SK-N-SH (cell line): ENCODE measurements at regions not wholly inside any gene's neighbourhood (a gene's known extent, or its start where the extent isn't known, plus 50 kb on each side); places are given as distances from the start of the nearest gene placed in this dataset.

Experiments
- CTCF ChIA-PET: fragments of 300-600, 350-600 bp; formaldehyde crosslinking; extraction: SDS; loops from one replicate; lab custom pipeline; 2021; lab: Yijun Ruan, JAX
- POLR2A ChIA-PET: fragments of 350-600 bp; sonication (Branson Sonifier 250); formaldehyde crosslinking; extraction: SDS; loops from one replicate; lab custom pipeline; 2020; ENCODE audit warnings: antibody characterized with exemption, inconsistent platforms; lab: Yijun Ruan, JAX
- DNase-seq: peaks from one replicate; pipeline ENCODE4 v3.0.0; 2012
- H2AFZ ChIP-seq: fragments of 200-600 bp; sonication (generic); 2 replicates; pipeline ENCODE4 v1.8.1; 2016; ENCODE audit warnings: antibody characterized with exemption, mild to moderate bottlenecking, low read depth
- H3F3A ChIP-seq: fragments of 200-600 bp; sonication (generic); replicated peaks from 2 replicates; pipeline ENCODE3; 2016; ENCODE audit warnings: antibody characterized with exemption, mild to moderate bottlenecking; ENCODE audit not compliant: insufficient read depth
- H3K27ac ChIP-seq, 2 experiments: fragments of 200-500 bp in 1 of 2; fragments of 200-600 bp in 1 of 2; sonication (Bioruptor generic) in 1 of 2; sonication (generic), shearing (Covaris generic) in 1 of 2; 2 replicates each; pipeline versions ENCODE4 v1.5.1 to v1.6.1; 2014 to 2016; ENCODE audit warnings: low read depth in 2 of 2, inconsistent platforms in 1 of 2, low read length in 1 of 2, mild to moderate bottlenecking in 1 of 2, mixed read lengths in 1 of 2
- H3K27me3 ChIP-seq: fragments of 200-600 bp; sonication (generic), shearing (Covaris generic); 2 replicates; pipeline ENCODE4 v1.6.1; 2016; ENCODE audit warnings: mixed run types; ENCODE audit not compliant: insufficient read depth
- H3K36me3 ChIP-seq, 2 experiments: fragments of 200-500 bp in 1 of 2; fragments of 200-600 bp in 1 of 2; sonication (Bioruptor generic) in 1 of 2; sonication (generic) in 1 of 2; replicated peaks in 1 of 2; 2 replicates each; pipeline versions ENCODE3 to v1.5.1; 2014 to 2016; ENCODE audit warnings: low read length in 1 of 2, mild to moderate bottlenecking in 1 of 2; ENCODE audit not compliant: insufficient read depth in 2 of 2, control insufficient read depth in 1 of 2
- H3K4me1 ChIP-seq, 2 experiments: fragments of 200-500 bp in 1 of 2; fragments of 200-600 bp in 1 of 2; sonication (Bioruptor generic) in 1 of 2; sonication (generic), shearing (Covaris generic) in 1 of 2; 2 replicates each; pipeline versions ENCODE4 v1.5.1 to v1.6.1; 2014 to 2016; ENCODE audit warnings: low read depth in 1 of 2, low read length in 1 of 2, mixed run types in 1 of 2; ENCODE audit not compliant: insufficient read depth in 2 of 2, control insufficient read depth in 1 of 2
- H3K4me2 ChIP-seq: fragments of 200-600 bp; sonication (generic), shearing (Covaris generic); 2 replicates; pipeline ENCODE4 v1.6.1; 2017; ENCODE audit warnings: mixed run types
- H3K4me3 ChIP-seq, 2 experiments: fragments of 200-500 bp in 1 of 2; fragments of 200-600 bp in 1 of 2; sonication (Bioruptor generic) in 1 of 2; sonication (generic), shearing (Covaris generic) in 1 of 2; 2 replicates each; pipeline versions ENCODE4 v1.5.1 to v1.8.1; 2014 to 2016; ENCODE audit warnings: low read depth in 2 of 2, inconsistent platforms in 1 of 2, low read length in 1 of 2, mild to moderate bottlenecking in 1 of 2, mixed read lengths in 1 of 2, moderate library complexity in 1 of 2
- H3K79me2 ChIP-seq: fragments of 200-600 bp; sonication (generic); 2 replicates; pipeline ENCODE4 v1.8.1; 2017; ENCODE audit warnings: mild to moderate bottlenecking; ENCODE audit not compliant: insufficient read depth
- H3K9ac ChIP-seq: fragments of 200-600 bp; sonication (generic); 2 replicates; pipeline ENCODE4 v1.6.1; 2017; ENCODE audit warnings: mixed run types
- H3K9me2 ChIP-seq: fragments of 200-600 bp; sonication (generic); 2 replicates; pipeline ENCODE4 v1.6.1; 2017; ENCODE audit warnings: mixed run types
- H3K9me3 ChIP-seq: fragments of 200-600 bp; sonication (generic); 2 replicates; pipeline ENCODE4 v1.6.1; 2017; ENCODE audit warnings: mixed run types, mild to moderate bottlenecking, moderate library complexity
- H4K20me1 ChIP-seq: fragments of 200-600 bp; sonication (generic); 2 replicates; pipeline ENCODE4 v1.6.1; 2017; ENCODE audit warnings: mild to moderate bottlenecking, mixed run types; ENCODE audit not compliant: insufficient read depth
- CHD2 ChIP-seq: fragments of 150-350 bp; IDR thresholded peaks from 2 replicates; pipeline ENCODE4 v1.6.1; 2018; ENCODE audit warnings: low read length; ENCODE audit not compliant: partially characterized antibody
- EP300 ChIP-seq, 2 experiments: IDR thresholded peaks; 2 replicates each; pipeline versions ENCODE4 v1.4.0 to v1.6.1; 2012; ENCODE audit warnings: borderline replicate concordance in 1 of 2, low read depth in 1 of 2, low read length in 1 of 2
- EZH2phosphoT487 ChIP-seq: fragments of 200-600 bp; sonication (generic); IDR thresholded peaks from 2 replicates; pipeline ENCODE4 v1.6.1; 2017; ENCODE audit warnings: low read depth, mixed run types, mild to moderate bottlenecking, antibody characterized with exemption, moderate library complexity, borderline replicate concordance
- FOSL2 ChIP-seq: IDR thresholded peaks from 2 replicates; pipeline ENCODE4 v1.4.0; 2012; ENCODE audit warnings: low read depth, mild to moderate bottlenecking, moderate library complexity, borderline replicate concordance
- GABPA ChIP-seq: IDR thresholded peaks from 2 replicates; pipeline ENCODE4 v1.4.0; 2012; ENCODE audit warnings: low read depth, mild to moderate bottlenecking
- IRF3 ChIP-seq: fragments of 150-350 bp; IDR thresholded peaks from 2 replicates; pipeline ENCODE4 v1.6.1; 2016; ENCODE audit warnings: mild to moderate bottlenecking, low read depth, low read length
- MEF2A ChIP-seq: IDR thresholded peaks from 2 replicates; pipeline ENCODE4 v1.4.0; 2012; ENCODE audit warnings: low read depth, borderline replicate concordance
- MXI1 ChIP-seq: IDR thresholded peaks from 2 replicates; pipeline ENCODE4 v1.6.1; 2012; ENCODE audit warnings: mild to moderate bottlenecking, low read depth, low read length, improper control_type of control experiment
- NFIC ChIP-seq: IDR thresholded peaks from 2 replicates; pipeline ENCODE4 v1.4.0; 2012; ENCODE audit warnings: borderline replicate concordance
- POLR2AphosphoS5 ChIP-seq: IDR thresholded peaks from 2 replicates; pipeline ENCODE4 v1.6.1; 2012; ENCODE audit warnings: low read depth, low read length
- RAD21 ChIP-seq: IDR thresholded peaks from 2 replicates; pipeline ENCODE4 v1.6.1; 2012; ENCODE audit warnings: mild to moderate bottlenecking, low read length
- REST ChIP-seq: IDR thresholded peaks from 2 replicates; pipeline ENCODE4 v1.6.1; 2012; ENCODE audit warnings: mild to moderate bottlenecking, low read depth, low read length, moderate library complexity
- RXRA ChIP-seq: IDR thresholded peaks from 2 replicates; pipeline ENCODE4 v1.4.0; 2012; ENCODE audit warnings: low read depth, mild to moderate bottlenecking, borderline replicate concordance
- SIN3A ChIP-seq: IDR thresholded peaks from 2 replicates; pipeline ENCODE4 v1.6.1; 2012; ENCODE audit warnings: low read depth, mild to moderate bottlenecking, low read length, moderate library complexity, borderline replicate concordance
- TAF1 ChIP-seq: IDR thresholded peaks from 2 replicates; pipeline ENCODE4 v1.6.1; 2012; ENCODE audit warnings: low read depth, mild to moderate bottlenecking, low read length, moderate library complexity, borderline replicate concordance
- TCF12 ChIP-seq: IDR thresholded peaks from 2 replicates; pipeline ENCODE4 v1.4.0; 2012
- TEAD4 ChIP-seq: IDR thresholded peaks from 2 replicates; pipeline ENCODE4 v1.4.0; 2012; ENCODE audit warnings: mild to moderate bottlenecking, borderline replicate concordance; ENCODE audit not compliant: insufficient read depth
- WGBS: methylation state at CpG from one replicate; pipeline ENCODE4 v1.1.6; 2017; ENCODE audit warnings: low lambda C conversion rate; 5-methylcytosine and 5-hydroxymethylcytosine counted together
- TF ChIP-seq, protein P1 (sequence below): IDR thresholded peaks from 2 replicates; pipeline ENCODE4 v1.4.0; 2012; ENCODE audit warnings: low read depth, borderline replicate concordance
- TF ChIP-seq, protein P2 (sequence below): fragments of 150-350 bp; IDR thresholded peaks from 2 replicates; pipeline ENCODE4 v1.6.1; 2017; ENCODE audit warnings: antibody characterized with exemption, low read length, low read depth, borderline replicate concordance

- TF ChIP-seq TCF12 (no peak), CHD2 (no peak), MEF2A (no peak), MXI1 (no peak), NFIC (no peak), IRF3 (no peak), EZH2phosphoT487 (no peak), TAF1 (no peak), RAD21 (no peak), REST (no peak), RXRA (no peak), GABPA (no peak), POLR2AphosphoS5 (no peak), SIN3A (no peak), TEAD4 (no peak), FOSL2 (no peak), EP300 (IDR thresholded peaks at IDR 0.05; ENCODE audit: borderline replicate concordance in 1 of 2, low read depth in 1 of 2, low read length in 1 of 2) (no peak)
- TF ChIP-seq, protein P1, sequence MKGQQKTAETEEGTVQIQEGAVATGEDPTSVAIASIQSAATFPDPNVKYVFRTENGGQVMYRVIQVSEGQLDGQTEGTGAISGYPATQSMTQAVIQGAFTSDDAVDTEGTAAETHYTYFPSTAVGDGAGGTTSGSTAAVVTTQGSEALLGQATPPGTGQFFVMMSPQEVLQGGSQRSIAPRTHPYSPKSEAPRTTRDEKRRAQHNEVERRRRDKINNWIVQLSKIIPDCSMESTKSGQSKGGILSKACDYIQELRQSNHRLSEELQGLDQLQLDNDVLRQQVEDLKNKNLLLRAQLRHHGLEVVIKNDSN, result no peak
- TF ChIP-seq, protein P2, sequence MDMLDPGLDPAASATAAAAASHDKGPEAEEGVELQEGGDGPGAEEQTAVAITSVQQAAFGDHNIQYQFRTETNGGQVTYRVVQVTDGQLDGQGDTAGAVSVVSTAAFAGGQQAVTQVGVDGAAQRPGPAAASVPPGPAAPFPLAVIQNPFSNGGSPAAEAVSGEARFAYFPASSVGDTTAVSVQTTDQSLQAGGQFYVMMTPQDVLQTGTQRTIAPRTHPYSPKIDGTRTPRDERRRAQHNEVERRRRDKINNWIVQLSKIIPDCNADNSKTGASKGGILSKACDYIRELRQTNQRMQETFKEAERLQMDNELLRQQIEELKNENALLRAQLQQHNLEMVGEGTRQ, result no peak
- Histone ChIP-seq H3K4me3 (no peak overlapping the region), H3K27me3 (no peaks in the 10 kb centered on the region; the same call in 1 of the 2 replicates), H3K27ac (no peak overlapping the region), H3K79me2 (no peaks in the 10 kb centered on the region), H2AFZ (no peak overlapping the region), H3K36me3 (no peaks in the 10 kb centered on the region), H3K4me1 (no peaks in the 10 kb centered on the region; a peak in 2 of 4 replicates), H4K20me1 (no peaks in the 10 kb centered on the region), H3K9ac (no peak overlapping the region), H3F3A (no peaks in the 10 kb centered on the region), H3K4me2 (no peak overlapping the region), H3K9me3 (no peaks in the 10 kb centered on the region), H3K9me2 (0 out of 2 replicates have a peak, but pooled peaks cover 3% of the 10 kb centered on the region)
- ChIA-PET POLR2A (no interaction called here), CTCF (no interaction called here)
- 41% methylated on average over 5 of the region's 5 CpGs for WGBS
- DNase-seq, result no peak
Measured at GRCh38 chr6:141259807-141260206, 872.9 kb upstream of the GJE1 start.
